SU-DHL-6 (cell line): ENCODE measurements at regions not wholly inside any gene's neighbourhood (a gene's known extent, or its start where the extent isn't known, plus 50 kb on each side); places are given as distances from the start of the nearest gene placed in this dataset.

ENCODE experiments used
- H2AFZ ChIP-seq: fragments of 200-600 bp; sonication (generic); 2 replicates; pipeline ENCODE4 v1.6.1; 2014; ENCODE audit warnings: low read depth, mild to moderate bottlenecking, moderate library complexity, mixed read lengths, antibody characterized with exemption, low read length; ENCODE audit not compliant: severe bottlenecking
- H3F3A ChIP-seq: fragments of 200-600 bp; shearing (Covaris generic); 2 replicates; pipeline ENCODE4 v1.6.0; 2016; ENCODE audit warnings: antibody characterized with exemption, mild to moderate bottlenecking; ENCODE audit not compliant: insufficient read depth
- H3K27ac ChIP-seq: fragments of 200-600 bp; sonication (generic); 2 replicates; pipeline ENCODE4 v1.5.1; 2016; ENCODE audit warnings: low read depth, mild to moderate bottlenecking, low read length, moderate library complexity, mixed read lengths
- H3K27me3 ChIP-seq: fragments of 200-600 bp; sonication (generic), shearing (Covaris generic); 2 replicates; pipeline ENCODE4 v1.6.0; 2014; ENCODE audit warnings: mild to moderate bottlenecking, low read length
- H3K36me3 ChIP-seq: fragments of 200-600 bp; sonication (generic); 2 replicates; pipeline ENCODE4 v1.6.1; 2014; ENCODE audit warnings: mild to moderate bottlenecking, low read length, mixed read lengths
- H3K4me2 ChIP-seq: fragments of 300-600, 200-600 bp; shearing (Covaris generic), sonication (generic); 2 replicates; pipeline ENCODE4 v1.6.0; 2014; ENCODE audit warnings: low read length, low read depth, mild to moderate bottlenecking; ENCODE audit not compliant: poor library complexity, severe bottlenecking
- H3K4me3 ChIP-seq: fragments of 200-600 bp; sonication (generic); 2 replicates; pipeline ENCODE4 v1.5.1; 2014; ENCODE audit warnings: antibody characterized with exemption, low read length, mild to moderate bottlenecking, mixed read lengths; ENCODE audit not compliant: insufficient read depth, poor library complexity, severe bottlenecking
- H3K79me2 ChIP-seq: fragments of 200-600 bp; sonication (generic); 2 replicates; pipeline ENCODE4 v1.6.1; 2014; ENCODE audit warnings: mild to moderate bottlenecking, low read length, moderate library complexity; ENCODE audit not compliant: insufficient read depth
- H3K9ac ChIP-seq: fragments of 200-600 bp; sonication (generic); 2 replicates; pipeline ENCODE4 v1.7.0; 2014; ENCODE audit warnings: mild to moderate bottlenecking, low read length
- H3K9me2 ChIP-seq: fragments of 200-600 bp; sonication (generic); replicated peaks from 2 replicates; pipeline ENCODE4 v1.6.1; 2014; ENCODE audit warnings: low read length; ENCODE audit not compliant: insufficient read depth
- H3K9me3 ChIP-seq: fragments of 200-600 bp; sonication (generic); 2 replicates; pipeline ENCODE4 v1.6.1; 2014; ENCODE audit warnings: low read length, mixed read lengths; ENCODE audit not compliant: insufficient read depth
- H4K20me1 ChIP-seq: fragments of 200-600 bp; sonication (generic); 2 replicates; pipeline ENCODE4 v1.6.1; 2014; ENCODE audit warnings: low read depth, mild to moderate bottlenecking, antibody characterized with exemption, low read length, moderate library complexity, mixed read lengths
- EZH2phosphoT487 ChIP-seq: fragments of 200-600 bp; sonication (generic), shearing (Covaris generic); conservative IDR thresholded peaks from 2 replicates; pipeline ENCODE4 v1.6.1; 2018; ENCODE audit warnings: mild to moderate bottlenecking, antibody characterized with exemption, low read length, moderate library complexity, mixed read lengths
- TF ChIP-seq, protein P1 (sequence below): fragments of 200-600 bp; sonication (generic); IDR thresholded peaks from one replicate; pipeline ENCODE4 v1.5.1; 2017; ENCODE audit warnings: antibody characterized with exemption, mild to moderate bottlenecking, low read length, moderate library complexity; ENCODE audit not compliant: insufficient read depth, poor library complexity, severe bottlenecking

DNA sequence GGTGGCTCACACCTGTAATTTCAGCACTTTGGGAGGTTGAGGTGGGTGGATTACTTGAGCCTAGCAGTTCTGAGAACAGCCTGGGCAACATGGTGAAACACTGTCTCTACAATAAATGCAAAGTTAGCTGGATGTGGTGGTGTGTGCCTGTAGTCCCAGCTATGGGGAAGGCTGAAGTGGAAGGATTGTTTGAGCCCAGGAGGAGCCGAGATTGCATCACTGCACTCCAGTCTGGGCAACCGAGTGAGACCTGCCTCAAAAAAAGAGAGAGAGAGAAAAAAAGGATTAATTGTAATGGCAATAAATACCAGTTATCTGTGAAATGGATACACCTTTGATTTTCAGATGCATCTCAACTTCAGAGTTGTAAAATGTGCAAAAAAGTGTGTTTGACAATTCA lies 58.8 kb downstream of the SPRY1 start:
- Histone ChIP-seq H4K20me1 (no peaks in the 10 kb centered on the region), H3K9me2 (no peaks in the 10 kb centered on the region), H3F3A (no peaks in the 10 kb centered on the region), H3K9ac (no peak overlapping the region), H3K36me3 (no peaks in the 10 kb centered on the region), H3K79me2 (no peaks in the 10 kb centered on the region), H2AFZ (no peak overlapping the region), H3K4me2 (no peak overlapping the region), H3K27me3 (no peaks in the 10 kb centered on the region), H3K9me3 (no peaks in the 10 kb centered on the region), H3K27ac (no peak overlapping the region), H3K4me3 (no peak overlapping the region)
- TF ChIP-seq, protein P1, sequence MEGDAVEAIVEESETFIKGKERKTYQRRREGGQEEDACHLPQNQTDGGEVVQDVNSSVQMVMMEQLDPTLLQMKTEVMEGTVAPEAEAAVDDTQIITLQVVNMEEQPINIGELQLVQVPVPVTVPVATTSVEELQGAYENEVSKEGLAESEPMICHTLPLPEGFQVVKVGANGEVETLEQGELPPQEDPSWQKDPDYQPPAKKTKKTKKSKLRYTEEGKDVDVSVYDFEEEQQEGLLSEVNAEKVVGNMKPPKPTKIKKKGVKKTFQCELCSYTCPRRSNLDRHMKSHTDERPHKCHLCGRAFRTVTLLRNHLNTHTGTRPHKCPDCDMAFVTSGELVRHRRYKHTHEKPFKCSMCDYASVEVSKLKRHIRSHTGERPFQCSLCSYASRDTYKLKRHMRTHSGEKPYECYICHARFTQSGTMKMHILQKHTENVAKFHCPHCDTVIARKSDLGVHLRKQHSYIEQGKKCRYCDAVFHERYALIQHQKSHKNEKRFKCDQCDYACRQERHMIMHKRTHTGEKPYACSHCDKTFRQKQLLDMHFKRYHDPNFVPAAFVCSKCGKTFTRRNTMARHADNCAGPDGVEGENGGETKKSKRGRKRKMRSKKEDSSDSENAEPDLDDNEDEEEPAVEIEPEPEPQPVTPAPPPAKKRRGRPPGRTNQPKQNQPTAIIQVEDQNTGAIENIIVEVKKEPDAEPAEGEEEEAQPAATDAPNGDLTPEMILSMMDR, result no peak
- no peak for TF ChIP-seq EZH2phosphoT487

DNA sequence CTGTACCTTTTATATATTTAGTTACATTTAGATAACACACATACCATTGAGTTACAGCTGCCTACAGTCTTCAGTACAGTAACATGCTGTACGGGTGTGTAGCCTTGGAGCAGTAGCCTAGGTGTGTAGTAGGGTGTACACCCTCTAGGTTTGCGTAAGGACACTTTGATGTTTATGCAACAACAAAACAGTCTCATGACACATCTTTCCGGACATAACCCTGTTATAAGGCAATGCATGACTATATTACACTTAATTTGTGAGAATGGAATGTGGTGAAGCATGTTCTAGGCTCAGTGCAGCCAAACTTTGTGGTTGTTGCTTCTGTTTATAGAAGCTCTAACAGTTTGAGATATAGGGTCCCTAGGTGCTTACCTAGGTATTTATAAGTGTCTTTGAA lies 65.4 kb downstream of the SPRY1 start:
- Histone ChIP-seq H2AFZ (no peak overlapping the region), H3K4me2 (no peak overlapping the region), H3K36me3 (no peaks in the 10 kb centered on the region), H3K79me2 (no peaks in the 10 kb centered on the region), H3F3A (no peaks in the 10 kb centered on the region), H3K9me2 (no peaks in the 10 kb centered on the region), H3K27ac (no peak overlapping the region), H4K20me1 (no peaks in the 10 kb centered on the region), H3K9me3 (no peaks in the 10 kb centered on the region), H3K27me3 (no peaks in the 10 kb centered on the region), H3K4me3 (no peak overlapping the region), H3K9ac (no peak overlapping the region)
- TF ChIP-seq, protein P1, result no peak
- TF ChIP-seq EZH2phosphoT487, result no peak

DNA sequence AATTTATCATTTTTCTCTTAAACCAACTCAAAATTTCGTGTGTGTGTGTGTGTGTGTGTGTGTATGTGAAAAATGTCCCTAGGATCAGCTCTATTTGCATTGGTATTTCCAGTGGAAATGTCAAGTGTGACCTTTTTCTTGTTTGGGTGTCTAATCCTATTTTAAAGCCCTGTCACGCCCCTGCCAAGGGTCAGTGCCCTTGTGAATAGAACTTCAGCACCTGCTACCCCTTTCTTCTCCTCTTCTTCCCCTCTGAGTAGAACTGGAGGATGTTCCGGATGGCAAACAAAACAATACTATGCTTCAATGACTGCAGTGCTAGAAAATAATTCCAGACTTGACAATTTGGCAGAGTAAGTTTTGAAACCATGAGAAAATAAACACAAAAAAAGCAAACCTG lies 67.3 kb downstream of the SPRY1 start:
- Histone ChIP-seq H3K4me3 (no peak overlapping the region), H3F3A (no peaks in the 10 kb centered on the region), H3K9ac (no peak overlapping the region), H3K27me3 (no peaks in the 10 kb centered on the region), H2AFZ (no peak overlapping the region), H3K27ac (no peak overlapping the region), H4K20me1 (no peaks in the 10 kb centered on the region), H3K9me3 (no peaks in the 10 kb centered on the region), H3K79me2 (no peaks in the 10 kb centered on the region), H3K4me2 (no peak overlapping the region), H3K36me3 (no peaks in the 10 kb centered on the region), H3K9me2 (no peaks in the 10 kb centered on the region)
- TF ChIP-seq EZH2phosphoT487, result no peak
- TF ChIP-seq, protein P1, result no peak
